ENCODE measurements at regions not wholly inside any gene's neighbourhood (a gene's known extent, or its start where the extent isn't known, plus 50 kb on each side); places are given as distances from the start of the nearest gene placed in this dataset.

DNA sequence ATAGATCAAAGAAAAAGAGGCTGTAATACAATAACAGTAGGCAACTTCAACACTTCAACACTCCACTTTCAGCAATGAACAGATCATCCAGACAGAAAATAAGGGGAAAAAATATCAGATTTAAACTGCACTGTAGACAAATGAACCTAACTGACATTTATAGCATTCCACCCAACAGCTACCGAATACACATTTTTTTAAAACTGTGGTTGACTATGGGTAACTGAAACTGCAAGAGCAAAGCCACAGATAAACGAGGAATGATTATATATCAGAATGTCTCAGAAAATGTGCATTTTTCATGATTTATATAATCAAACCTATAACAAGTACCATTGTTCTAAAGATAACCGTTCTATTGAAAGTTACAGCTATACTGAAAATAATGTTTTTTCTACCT, 514.9 kb upstream of the DPPA4 start:
- no peaks in the 10 kb centered on the region for H3K27me3 Mint-ChIP-seq (ENCODE audit: insufficient read depth)
- no peaks in the 10 kb centered on the region for H3K36me3 Mint-ChIP-seq (ENCODE audit: low read depth)
- peaks cover 11% of the 10 kb centered on the region for H3K9me3 Mint-ChIP-seq
- Histone ChIP-seq H3K27me3 (ENCODE audit: control insufficient read depth, insufficient read depth, low read length, poor library complexity, severe bottlenecking) (no peaks in the 10 kb centered on the region), H3K36me3 (ENCODE audit: control insufficient read depth, insufficient read depth, low read length) (no peaks in the 10 kb centered on the region), H3K9ac (ENCODE audit: extremely low read depth, low read length, poor library complexity, severe bottlenecking) (no peak overlapping the region), H3K4me3 (ENCODE audit: low read length) (no peak overlapping the region), H3K9me3 (ENCODE audit: control insufficient read depth, low read length) (peaks cover 16% of the 10 kb centered on the region), H3K4me1 (ENCODE audit: control insufficient read depth, insufficient read depth, low read length) (no peaks in the 10 kb centered on the region), H3K27ac (ENCODE audit: low read depth, low read length) (no peak overlapping the region)
- TF ChIP-seq, protein P1, sequence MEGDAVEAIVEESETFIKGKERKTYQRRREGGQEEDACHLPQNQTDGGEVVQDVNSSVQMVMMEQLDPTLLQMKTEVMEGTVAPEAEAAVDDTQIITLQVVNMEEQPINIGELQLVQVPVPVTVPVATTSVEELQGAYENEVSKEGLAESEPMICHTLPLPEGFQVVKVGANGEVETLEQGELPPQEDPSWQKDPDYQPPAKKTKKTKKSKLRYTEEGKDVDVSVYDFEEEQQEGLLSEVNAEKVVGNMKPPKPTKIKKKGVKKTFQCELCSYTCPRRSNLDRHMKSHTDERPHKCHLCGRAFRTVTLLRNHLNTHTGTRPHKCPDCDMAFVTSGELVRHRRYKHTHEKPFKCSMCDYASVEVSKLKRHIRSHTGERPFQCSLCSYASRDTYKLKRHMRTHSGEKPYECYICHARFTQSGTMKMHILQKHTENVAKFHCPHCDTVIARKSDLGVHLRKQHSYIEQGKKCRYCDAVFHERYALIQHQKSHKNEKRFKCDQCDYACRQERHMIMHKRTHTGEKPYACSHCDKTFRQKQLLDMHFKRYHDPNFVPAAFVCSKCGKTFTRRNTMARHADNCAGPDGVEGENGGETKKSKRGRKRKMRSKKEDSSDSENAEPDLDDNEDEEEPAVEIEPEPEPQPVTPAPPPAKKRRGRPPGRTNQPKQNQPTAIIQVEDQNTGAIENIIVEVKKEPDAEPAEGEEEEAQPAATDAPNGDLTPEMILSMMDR (conservative IDR thresholded peaks at IDR 0.05) = no peak
- WGBS, 2 experiments (ENCODE audit: insufficient coverage in 1 of 2, insufficient read length in 1 of 2) = 100% methylated on average over 3 of the region's 3 CpGs; no CpG with 5 or more reads in 1 of the 2 experiments
- H3K4me3 Mint-ChIP-seq = no peak overlapping the region
- no peaks in the 10 kb centered on the region for H3K4me1 Mint-ChIP-seq
- no peak overlapping the region for H3K27ac Mint-ChIP-seq
- no peak for DNase-seq

DNA sequence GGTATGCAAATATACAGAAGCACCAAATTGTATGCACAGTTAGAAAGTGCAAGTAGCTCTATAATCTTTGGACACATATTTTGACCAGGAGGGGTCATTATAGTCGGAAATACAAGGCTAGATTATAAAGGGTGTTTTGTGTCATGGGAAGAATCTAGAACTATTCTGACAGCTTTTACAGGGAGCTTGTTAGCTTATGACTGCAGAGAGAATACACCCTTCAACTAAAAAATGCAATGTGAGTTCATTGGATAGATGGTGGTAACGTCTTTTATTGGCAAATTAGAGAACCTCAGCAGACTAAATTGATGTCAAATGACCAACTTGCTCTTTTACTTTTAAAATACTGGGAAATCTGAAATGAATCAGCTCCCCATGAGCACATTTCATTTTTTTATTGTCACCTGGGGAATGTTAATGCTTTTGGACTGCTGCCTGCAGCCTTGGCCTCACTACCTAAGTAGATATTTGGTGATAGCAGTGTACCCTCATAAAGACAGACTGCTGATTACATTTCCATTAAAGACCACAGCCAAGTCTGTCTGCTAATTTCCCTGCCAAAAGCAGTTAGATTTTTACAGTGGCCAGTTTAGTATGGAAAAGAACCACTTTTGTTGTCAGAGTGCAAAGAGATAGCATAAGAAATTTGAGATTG, 515.9 kb upstream of the DPPA4 start:
- peaks cover 11% of the 10 kb centered on the region for H3K9me3 Mint-ChIP-seq
- Histone ChIP-seq H3K27ac (ENCODE audit: low read depth, low read length) (no peak overlapping the region), H3K4me3 (ENCODE audit: low read length) (no peak overlapping the region), H3K27me3 (ENCODE audit: control insufficient read depth, insufficient read depth, low read length, poor library complexity, severe bottlenecking) (no peaks in the 10 kb centered on the region), H3K4me1 (ENCODE audit: control insufficient read depth, insufficient read depth, low read length) (no peaks in the 10 kb centered on the region), H3K9ac (ENCODE audit: extremely low read depth, low read length, poor library complexity, severe bottlenecking) (no peak overlapping the region), H3K36me3 (ENCODE audit: control insufficient read depth, insufficient read depth, low read length) (no peaks in the 10 kb centered on the region), H3K9me3 (ENCODE audit: control insufficient read depth, low read length) (peaks cover 16% of the 10 kb centered on the region)
- H3K4me3 Mint-ChIP-seq = no peak overlapping the region
- H3K4me1 Mint-ChIP-seq = no peaks in the 10 kb centered on the region
- no peaks in the 10 kb centered on the region for H3K27me3 Mint-ChIP-seq (ENCODE audit: insufficient read depth)
- H3K27ac Mint-ChIP-seq = no peak overlapping the region
- TF ChIP-seq, protein P1 (conservative IDR thresholded peaks at IDR 0.05) = no peak
- WGBS, 2 experiments (ENCODE audit: insufficient coverage in 1 of 2, insufficient read length in 1 of 2) = 83% methylated on average over 2 of the region's 2 CpGs; no CpG with 5 or more reads in 1 of the 2 experiments
- no peak for DNase-seq
- H3K36me3 Mint-ChIP-seq (ENCODE audit: low read depth) = no peaks in the 10 kb centered on the region

DNA sequence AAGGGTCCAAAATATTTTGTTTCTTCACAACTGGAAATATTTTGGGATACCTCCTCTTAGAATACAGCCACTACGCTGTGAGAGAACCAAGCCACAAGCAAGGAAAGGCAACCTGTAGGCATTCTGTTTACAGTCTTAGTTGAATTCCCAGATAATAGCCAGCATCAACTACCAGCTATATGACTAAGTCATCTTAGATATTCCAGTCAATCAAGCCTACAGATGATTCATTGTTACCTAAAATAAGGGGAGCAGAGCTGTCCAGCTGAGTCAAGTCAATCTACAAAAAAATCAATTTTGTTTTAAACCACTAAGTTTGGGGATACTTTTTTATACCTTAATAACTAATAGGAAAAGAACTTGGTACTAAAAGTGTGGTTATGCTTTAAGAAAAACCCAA, 526.4 kb upstream of the DPPA4 start:
- Mint-ChIP-seq H3K9me3 (peaks cover 2% of the 10 kb centered on the region), H3K4me1 (no peaks in the 10 kb centered on the region), H3K4me3 (no peak overlapping the region), H3K27ac (no peak overlapping the region), H3K36me3 (ENCODE audit: low read depth) (no peaks in the 10 kb centered on the region), H3K27me3 (ENCODE audit: insufficient read depth) (no peaks in the 10 kb centered on the region)
- H3K4me3 ChIP-seq (ENCODE audit: low read length) = no peak overlapping the region
- no peaks in the 10 kb centered on the region for H3K9me3 ChIP-seq (ENCODE audit: control insufficient read depth, low read length)
- no peak for DNase-seq
- H3K36me3 ChIP-seq (ENCODE audit: control insufficient read depth, insufficient read depth, low read length) = no peaks in the 10 kb centered on the region
- whole genome bisulfite sequencing, 2 experiments (ENCODE audit: insufficient coverage in 1 of 2, insufficient read length in 1 of 2) = 94% methylated on average over 1 of the region's 1 CpG; no CpG with 5 or more reads in 1 of the 2 experiments
- no peaks in the 10 kb centered on the region for H3K27me3 ChIP-seq (ENCODE audit: control insufficient read depth, insufficient read depth, low read length, poor library complexity, severe bottlenecking)
- TF ChIP-seq, protein P1 (conservative IDR thresholded peaks at IDR 0.05) = no peak
- no peak overlapping the region for H3K27ac ChIP-seq (ENCODE audit: low read depth, low read length)
- no peak overlapping the region for H3K9ac ChIP-seq (ENCODE audit: extremely low read depth, low read length, poor library complexity, severe bottlenecking)
- no peaks in the 10 kb centered on the region for H3K4me1 ChIP-seq (ENCODE audit: control insufficient read depth, insufficient read depth, low read length)

Data from endodermal cell (in vitro differentiated cells).